Hepatocyte (in vitro differentiated cells): ENCODE measurements at regions not wholly inside any gene's neighbourhood (a gene's known extent, or its start where the extent isn't known, plus 50 kb on each side); places are given as distances from the start of the nearest gene placed in this dataset.

Experiments
- EZH2 ChIP-seq: fragments of 200-600 bp; sonication (generic); IDR thresholded peaks from 2 replicates; pipeline ENCODE4 v1.6.1; 2016; ENCODE audit warnings: antibody characterized with exemption, mild to moderate bottlenecking, borderline replicate concordance
- EZH2phosphoT487 ChIP-seq: fragments of 200-600 bp; sonication (generic); IDR thresholded peaks from one replicate; pipeline ENCODE4 v1.6.1; 2018; ENCODE audit warnings: antibody characterized with exemption, mild to moderate bottlenecking, low read depth, moderate library complexity; ENCODE audit not compliant: unreplicated experiment, severe bottlenecking
- TF ChIP-seq, protein P1 (sequence below): fragments of 200-600 bp; sonication (generic); IDR thresholded peaks from 2 replicates; pipeline ENCODE4 v1.5.1; 2016; ENCODE audit warnings: antibody characterized with exemption, mild to moderate bottlenecking; ENCODE audit not compliant: poor library complexity

DNA sequence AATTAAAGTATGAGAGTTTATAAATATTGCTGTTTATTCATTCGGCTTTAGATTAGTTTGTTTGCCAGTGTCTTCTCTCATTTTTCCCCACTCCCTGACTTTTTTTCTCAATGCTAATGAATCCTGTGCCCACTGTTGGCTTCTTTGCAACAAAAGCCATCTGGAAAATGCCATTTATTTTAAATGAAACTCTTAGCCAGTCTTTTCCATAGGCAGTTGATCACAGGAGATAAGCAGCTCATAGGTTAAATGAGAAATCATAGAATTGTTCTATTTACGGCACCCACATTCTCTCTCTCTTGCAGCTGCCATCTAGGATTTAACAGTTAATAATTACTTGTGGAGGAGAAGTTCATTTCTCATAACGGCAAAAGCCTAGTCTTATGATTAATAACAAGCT lies 249.3 kb upstream of the POM121L12 start:
- TF ChIP-seq EZH2 (no peak), EZH2phosphoT487 (no peak)
- TF ChIP-seq, protein P1, sequence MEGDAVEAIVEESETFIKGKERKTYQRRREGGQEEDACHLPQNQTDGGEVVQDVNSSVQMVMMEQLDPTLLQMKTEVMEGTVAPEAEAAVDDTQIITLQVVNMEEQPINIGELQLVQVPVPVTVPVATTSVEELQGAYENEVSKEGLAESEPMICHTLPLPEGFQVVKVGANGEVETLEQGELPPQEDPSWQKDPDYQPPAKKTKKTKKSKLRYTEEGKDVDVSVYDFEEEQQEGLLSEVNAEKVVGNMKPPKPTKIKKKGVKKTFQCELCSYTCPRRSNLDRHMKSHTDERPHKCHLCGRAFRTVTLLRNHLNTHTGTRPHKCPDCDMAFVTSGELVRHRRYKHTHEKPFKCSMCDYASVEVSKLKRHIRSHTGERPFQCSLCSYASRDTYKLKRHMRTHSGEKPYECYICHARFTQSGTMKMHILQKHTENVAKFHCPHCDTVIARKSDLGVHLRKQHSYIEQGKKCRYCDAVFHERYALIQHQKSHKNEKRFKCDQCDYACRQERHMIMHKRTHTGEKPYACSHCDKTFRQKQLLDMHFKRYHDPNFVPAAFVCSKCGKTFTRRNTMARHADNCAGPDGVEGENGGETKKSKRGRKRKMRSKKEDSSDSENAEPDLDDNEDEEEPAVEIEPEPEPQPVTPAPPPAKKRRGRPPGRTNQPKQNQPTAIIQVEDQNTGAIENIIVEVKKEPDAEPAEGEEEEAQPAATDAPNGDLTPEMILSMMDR: no peak
